ENCODE measurements at regions not wholly inside any gene's neighbourhood (a gene's known extent, or its start where the extent isn't known, plus 50 kb on each side); places are given as distances from the start of the nearest gene placed in this dataset.

- Histone ChIP-seq H3K9me2 (replicated peaks; ENCODE audit: insufficient read depth, low read length) (no peaks in the 10 kb centered on the region), H3K9me3 (ENCODE audit: insufficient read depth, low read length) (no peaks in the 10 kb centered on the region), H3K36me3 (ENCODE audit: low read length) (no peaks in the 10 kb centered on the region), H3K79me2 (ENCODE audit: insufficient read depth, low read length) (no peaks in the 10 kb centered on the region), H3F3A (ENCODE audit: insufficient read depth) (no peaks in the 10 kb centered on the region), H3K27ac (ENCODE audit: low read depth, low read length) (no peak overlapping the region), H3K27me3 (ENCODE audit: low read length) (no peaks in the 10 kb centered on the region), H3K9ac (ENCODE audit: low read length) (no peak overlapping the region), H4K20me1 (ENCODE audit: low read depth, low read length) (no peaks in the 10 kb centered on the region), H3K4me3 (ENCODE audit: insufficient read depth, low read length, poor library complexity, severe bottlenecking) (no peak overlapping the region), H3K4me2 (ENCODE audit: low read depth, low read length, poor library complexity, severe bottlenecking) (no peak overlapping the region), H2AFZ (ENCODE audit: low read depth, low read length, severe bottlenecking) (no peak overlapping the region)
- TF ChIP-seq CTCF (IDR thresholded peaks at IDR 0.05; ENCODE audit: insufficient read depth, low read length, poor library complexity, severe bottlenecking): no peak
Observed at GRCh38 chr16:59148769-59149155, 414.6 kb upstream of the GOT2 start.

GRCh38 chr16:59148056-59148768 is 414.1 kb upstream of the GOT2 start:
- Histone ChIP-seq H3K4me3 (ENCODE audit: insufficient read depth, low read length, poor library complexity, severe bottlenecking) (no peak overlapping the region), H3K36me3 (ENCODE audit: low read length) (no peaks in the 10 kb centered on the region), H4K20me1 (ENCODE audit: low read depth, low read length) (no peaks in the 10 kb centered on the region), H2AFZ (ENCODE audit: low read depth, low read length, severe bottlenecking) (no peak overlapping the region), H3K9ac (ENCODE audit: low read length) (no peak overlapping the region), H3K27me3 (ENCODE audit: low read length) (no peaks in the 10 kb centered on the region), H3F3A (ENCODE audit: insufficient read depth) (no peaks in the 10 kb centered on the region), H3K9me3 (ENCODE audit: insufficient read depth, low read length) (no peaks in the 10 kb centered on the region), H3K79me2 (ENCODE audit: insufficient read depth, low read length) (no peaks in the 10 kb centered on the region), H3K27ac (ENCODE audit: low read depth, low read length) (no peak overlapping the region), H3K9me2 (replicated peaks; ENCODE audit: insufficient read depth, low read length) (no peaks in the 10 kb centered on the region), H3K4me2 (ENCODE audit: low read depth, low read length, poor library complexity, severe bottlenecking) (no peak overlapping the region)
- TF ChIP-seq EZH2phosphoT487 (conservative IDR thresholded peaks at IDR 0.05; ENCODE audit: low read length) (no peak), CTCF (IDR thresholded peaks at IDR 0.05; ENCODE audit: insufficient read depth, low read length, poor library complexity, severe bottlenecking) (no peak)

- no peak overlapping the region for H3K4me2 ChIP-seq (ENCODE audit: low read depth, low read length, poor library complexity, severe bottlenecking)
- no peaks in the 10 kb centered on the region for H3F3A ChIP-seq (ENCODE audit: insufficient read depth)
- H3K36me3 ChIP-seq (ENCODE audit: low read length): no peaks in the 10 kb centered on the region
- H3K9me2 ChIP-seq (replicated peaks; ENCODE audit: insufficient read depth, low read length): no peaks in the 10 kb centered on the region
- H2AFZ ChIP-seq (ENCODE audit: low read depth, low read length, severe bottlenecking): no peak overlapping the region
- no peaks in the 10 kb centered on the region for H4K20me1 ChIP-seq (ENCODE audit: low read depth, low read length)
- H3K9me3 ChIP-seq (ENCODE audit: insufficient read depth, low read length): no peaks in the 10 kb centered on the region
- TF ChIP-seq EZH2phosphoT487 (conservative IDR thresholded peaks at IDR 0.05; ENCODE audit: low read length) (no peak), CTCF (IDR thresholded peaks at IDR 0.05; ENCODE audit: insufficient read depth, low read length, poor library complexity, severe bottlenecking) (no peak)
- H3K79me2 ChIP-seq (ENCODE audit: insufficient read depth, low read length): no peaks in the 10 kb centered on the region
- H3K27ac ChIP-seq (ENCODE audit: low read depth, low read length): no peak overlapping the region
- H3K27me3 ChIP-seq (ENCODE audit: low read length): no peaks in the 10 kb centered on the region
- no peak overlapping the region for H3K9ac ChIP-seq (ENCODE audit: low read length)
- no peak overlapping the region for H3K4me3 ChIP-seq (ENCODE audit: insufficient read depth, low read length, poor library complexity, severe bottlenecking)
Observed at GRCh38 chr16:59146140-59146539, 412.0 kb upstream of the GOT2 start.

All from SU-DHL-6 (cell line).